ENCODE measurements at regions not wholly inside any gene's neighbourhood (a gene's known extent, or its start where the extent isn't known, plus 50 kb on each side); places are given as distances from the start of the nearest gene placed in this dataset.

GRCh38 chr10:90226517-90226916 is 525.1 kb downstream of the KIF20B start:
- Histone ChIP-seq H3K27me3 (ENCODE audit: control insufficient read depth, insufficient read depth, low read length, poor library complexity, severe bottlenecking) (no peaks in the 10 kb centered on the region), H3K4me1 (ENCODE audit: control insufficient read depth, insufficient read depth, low read length) (no peaks in the 10 kb centered on the region), H3K9me3 (ENCODE audit: control insufficient read depth, low read length) (peaks cover 2% of the 10 kb centered on the region), H3K9ac (ENCODE audit: extremely low read depth, low read length, poor library complexity, severe bottlenecking) (no peak overlapping the region), H3K4me3 (ENCODE audit: low read length) (no peak overlapping the region), H3K36me3 (ENCODE audit: control insufficient read depth, insufficient read depth, low read length) (no peaks in the 10 kb centered on the region), H3K27ac (ENCODE audit: low read depth, low read length) (no peak overlapping the region)
- Mint-ChIP-seq H3K4me3 (no peak overlapping the region), H3K27ac (no peak overlapping the region), H3K4me1 (peaks cover 6% of the 10 kb centered on the region), H3K36me3 (ENCODE audit: low read depth) (no peaks in the 10 kb centered on the region), H3K27me3 (ENCODE audit: insufficient read depth) (no peaks in the 10 kb centered on the region), H3K9me3 (peaks cover 1% of the 10 kb centered on the region)
- WGBS, 2 experiments (ENCODE audit: insufficient coverage in 1 of 2, insufficient read length in 1 of 2) = 100% methylated on average over 3 of the region's 3 CpGs; no CpG with 5 or more reads in 1 of the 2 experiments
- DNase-seq = no peak
- no peak for TF ChIP-seq CTCF (conservative IDR thresholded peaks at IDR 0.05)

- no peak overlapping the region for H3K9ac ChIP-seq (ENCODE audit: extremely low read depth, low read length, poor library complexity, severe bottlenecking)
- H3K4me1 Mint-ChIP-seq = peaks cover 6% of the 10 kb centered on the region
- no peaks in the 10 kb centered on the region for H3K4me1 ChIP-seq (ENCODE audit: control insufficient read depth, insufficient read depth, low read length)
- H3K36me3 Mint-ChIP-seq (ENCODE audit: low read depth) = no peaks in the 10 kb centered on the region
- no peak overlapping the region for H3K27ac Mint-ChIP-seq
- H3K4me3 Mint-ChIP-seq = no peak overlapping the region
- no peak for TF ChIP-seq CTCF (conservative IDR thresholded peaks at IDR 0.05)
- no peaks in the 10 kb centered on the region for H3K27me3 Mint-ChIP-seq (ENCODE audit: insufficient read depth)
- H3K9me3 ChIP-seq (ENCODE audit: control insufficient read depth, low read length) = no peaks in the 10 kb centered on the region
- H3K27me3 ChIP-seq (ENCODE audit: control insufficient read depth, insufficient read depth, low read length, poor library complexity, severe bottlenecking) = no peaks in the 10 kb centered on the region
- H3K4me3 ChIP-seq (ENCODE audit: low read length) = no peak overlapping the region
- H3K36me3 ChIP-seq (ENCODE audit: control insufficient read depth, insufficient read depth, low read length) = no peaks in the 10 kb centered on the region
- DNase-seq = no peak
- WGBS, 2 experiments (ENCODE audit: insufficient coverage in 1 of 2, insufficient read length in 1 of 2) = 84 to 100% methylated on average over 1 to 2 of the region's 2 CpGs
- H3K9me3 Mint-ChIP-seq = no peaks in the 10 kb centered on the region
- no peak overlapping the region for H3K27ac ChIP-seq (ENCODE audit: low read depth, low read length)
These were observed 525.8 kb downstream of the KIF20B start for GRCh38 chr10:90227217-90227656.

- no peaks in the 10 kb centered on the region for H3K9me3 Mint-ChIP-seq
- TF ChIP-seq CTCF (conservative IDR thresholded peaks at IDR 0.05) = no peak
- H3K27me3 ChIP-seq (ENCODE audit: control insufficient read depth, insufficient read depth, low read length, poor library complexity, severe bottlenecking) = no peaks in the 10 kb centered on the region
- WGBS, 2 experiments (ENCODE audit: insufficient coverage in 1 of 2, insufficient read length in 1 of 2) = 100% methylated on average over 1 of the region's 2 CpGs; no CpG with 5 or more reads in 1 of the 2 experiments
- no peak for DNase-seq
- H3K27ac Mint-ChIP-seq = no peak overlapping the region
- H3K9ac ChIP-seq (ENCODE audit: extremely low read depth, low read length, poor library complexity, severe bottlenecking) = no peak overlapping the region
- no peak overlapping the region for H3K27ac ChIP-seq (ENCODE audit: low read depth, low read length)
- no peak overlapping the region for H3K4me3 ChIP-seq (ENCODE audit: low read length)
- no peaks in the 10 kb centered on the region for H3K27me3 Mint-ChIP-seq (ENCODE audit: insufficient read depth)
- H3K36me3 ChIP-seq (ENCODE audit: control insufficient read depth, insufficient read depth, low read length) = no peaks in the 10 kb centered on the region
- no peaks in the 10 kb centered on the region for H3K36me3 Mint-ChIP-seq (ENCODE audit: low read depth)
- H3K9me3 ChIP-seq (ENCODE audit: control insufficient read depth, low read length) = no peaks in the 10 kb centered on the region
- H3K4me1 Mint-ChIP-seq = peaks cover 6% of the 10 kb centered on the region
- no peak overlapping the region for H3K4me3 Mint-ChIP-seq
- H3K4me1 ChIP-seq (ENCODE audit: control insufficient read depth, insufficient read depth, low read length) = no peaks in the 10 kb centered on the region
These were observed 526.4 kb downstream of the KIF20B start for GRCh38 chr10:90227786-90228185.
